ENCODE measurements at regions not wholly inside any gene's neighbourhood (a gene's known extent, or its start where the extent isn't known, plus 50 kb on each side); places are given as distances from the start of the nearest gene placed in this dataset.
"Not testable (repeated sequence)": the region's sequence is repeated elsewhere in the genome, so short reads cannot be mapped to it uniquely, and the experiment has no call there.

DNA sequence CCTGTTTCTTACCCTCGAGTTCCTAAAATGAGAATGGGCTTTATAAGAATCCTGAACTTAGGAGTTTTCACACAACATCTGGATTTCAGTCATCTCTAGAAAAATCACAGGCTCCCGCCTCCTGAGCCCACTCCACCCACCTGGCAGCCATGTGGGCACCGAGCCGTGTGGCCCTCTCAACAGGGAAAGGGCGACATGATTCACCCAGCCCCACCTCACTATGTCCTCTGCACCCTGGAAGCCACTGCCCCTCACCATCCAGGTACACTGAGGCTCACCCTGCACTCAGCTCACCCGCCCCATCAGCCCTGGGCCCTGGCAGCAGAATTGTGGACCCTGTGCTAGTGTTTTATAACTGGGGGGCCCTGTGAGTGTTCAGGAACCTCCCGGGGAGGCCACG is 101.5 kb downstream of the SHANK2 start:
- DNase-seq = no peak

DNA sequence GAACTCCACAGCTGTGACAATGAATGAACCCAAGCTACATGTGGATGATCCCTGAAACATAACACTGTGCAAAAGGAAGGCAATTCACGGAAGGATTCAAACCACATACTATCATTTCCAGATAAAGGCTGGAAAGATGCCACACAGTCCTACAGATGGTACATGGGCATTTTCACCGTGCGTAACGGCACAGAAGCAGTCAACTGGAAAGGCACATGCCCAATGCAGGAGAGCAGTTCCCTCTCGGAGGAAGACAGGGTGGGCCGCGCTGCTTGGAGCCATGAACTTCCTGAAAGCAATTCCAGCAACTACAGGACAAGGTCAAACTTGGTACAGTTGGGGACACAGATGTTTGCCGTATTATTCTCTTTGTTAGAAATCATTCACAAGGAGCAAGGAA is 103.7 kb downstream of the SHANK2 start:
- DNase-seq = no peak

DNA sequence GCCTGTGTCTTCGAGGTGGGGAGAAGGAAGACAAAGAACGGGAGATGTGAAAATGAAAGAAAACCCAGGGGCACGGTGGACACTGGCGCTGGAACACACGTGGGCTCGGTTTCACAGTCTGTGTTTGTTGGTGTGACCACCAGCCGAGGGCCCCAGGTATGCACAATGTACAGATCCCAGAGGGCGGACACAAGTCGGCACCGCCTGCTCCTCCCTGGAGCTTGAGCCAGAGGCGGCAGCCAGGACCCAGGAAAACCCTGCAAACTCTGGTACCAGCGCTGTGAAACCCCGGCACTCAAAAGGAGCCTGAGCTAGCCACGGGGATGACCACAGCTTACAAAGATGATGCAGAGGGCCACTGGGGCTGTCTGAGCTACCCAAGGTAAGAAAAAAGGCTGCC is 105.0 kb downstream of the SHANK2 start:
- no peak for DNase-seq

DNA sequence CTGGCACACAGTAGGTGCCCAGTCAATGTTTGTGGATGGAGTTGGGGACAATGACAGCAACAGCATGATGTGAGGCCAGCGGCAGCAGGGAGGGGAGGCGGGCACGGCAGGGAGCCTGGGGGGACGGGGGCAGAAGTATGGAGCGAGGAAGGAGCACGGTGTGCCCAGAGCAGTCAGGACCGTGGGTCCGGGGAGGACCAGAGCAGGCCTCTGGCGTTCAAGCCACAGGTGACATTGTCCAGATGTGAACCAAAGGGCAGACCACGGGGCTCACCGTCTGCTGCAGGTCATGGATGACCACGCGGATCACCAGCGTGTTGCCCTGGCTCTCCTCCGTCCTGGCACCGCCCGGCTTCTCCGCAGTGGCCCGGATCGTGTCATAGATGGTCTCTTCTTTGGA is 105.5 kb downstream of the SHANK2 start:
- no peak for DNase-seq

DNA sequence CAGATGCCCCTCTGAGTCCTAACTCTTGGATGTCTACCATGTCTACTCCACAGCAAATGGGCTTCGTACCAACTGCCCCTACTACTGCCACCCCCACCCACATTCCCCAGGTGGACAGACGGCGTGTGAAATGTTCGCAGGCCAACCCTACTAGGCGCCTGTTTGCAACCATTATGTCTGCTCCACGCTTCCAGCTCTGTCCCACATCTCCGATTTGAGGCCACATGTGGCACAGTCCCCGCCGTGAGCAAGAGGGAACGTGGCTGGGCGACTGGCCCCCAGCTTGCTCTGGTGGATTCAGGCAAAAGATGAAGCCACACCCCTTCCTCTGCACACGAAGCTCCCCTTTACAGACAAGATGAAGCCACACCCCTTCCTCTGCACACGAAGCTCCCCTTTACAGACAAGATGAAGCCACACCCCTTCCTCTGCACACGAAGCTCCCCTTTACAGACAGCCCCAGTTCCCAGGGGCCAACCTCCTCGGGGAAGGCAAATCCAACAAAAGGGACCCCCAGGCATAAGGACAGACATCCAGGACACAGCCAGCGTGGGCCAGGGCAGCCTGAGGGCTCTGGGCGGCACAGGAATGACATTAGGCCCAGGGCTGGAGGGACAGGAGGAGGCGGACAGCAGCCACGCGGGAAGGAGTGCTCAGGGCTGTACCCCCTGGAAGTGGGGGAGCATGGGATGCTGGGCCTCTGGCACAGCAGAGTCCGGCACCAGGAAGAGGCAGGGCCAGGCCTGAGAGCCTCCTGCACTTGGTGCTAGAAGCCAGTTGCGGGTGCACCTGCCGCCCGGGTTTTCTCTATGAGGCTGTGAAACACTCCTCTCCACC is 106.2 kb downstream of the SHANK2 start:
- DNase-seq = no peak

DNA sequence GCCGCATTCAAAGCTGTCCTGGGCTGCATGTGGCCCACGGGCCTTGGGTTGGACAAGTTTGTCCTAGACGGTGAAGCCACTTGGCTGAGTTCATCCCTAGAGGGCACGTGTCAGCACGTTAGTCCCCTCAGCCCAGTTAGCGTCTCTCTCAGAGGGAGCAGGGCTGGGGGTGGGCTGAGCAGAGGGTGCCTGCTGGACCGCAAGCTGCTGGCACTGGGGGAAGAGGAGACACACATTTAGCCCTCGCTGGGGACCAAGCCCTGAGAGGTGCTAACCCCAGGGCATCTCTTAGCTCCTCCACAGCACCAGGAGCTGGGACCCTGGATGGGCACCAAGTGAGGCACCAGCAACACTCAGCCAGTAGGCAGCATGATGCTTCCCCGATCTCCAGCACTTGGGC is 107.0 kb downstream of the SHANK2 start:
- no peak for DNase-seq

DNA sequence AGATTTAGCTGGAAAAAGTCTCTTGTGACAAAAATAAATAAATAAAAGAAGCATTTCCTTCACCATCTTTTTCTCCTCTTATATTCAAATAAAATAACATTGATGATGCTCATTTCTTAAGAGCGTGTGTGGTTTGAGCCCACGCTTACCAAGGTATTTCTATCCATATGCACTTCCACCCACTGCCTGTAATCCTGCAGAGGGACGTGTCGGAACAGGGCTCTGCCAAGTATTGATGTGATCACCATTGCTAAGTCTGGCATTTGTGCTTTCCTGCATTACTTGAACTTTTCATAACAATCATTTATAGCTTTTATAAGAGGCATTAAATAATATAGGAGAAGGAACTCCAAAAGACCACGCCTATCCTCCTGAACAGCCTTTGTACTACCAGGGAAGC is 107.6 kb downstream of the SHANK2 start:
- no peak for DNase-seq

DNA sequence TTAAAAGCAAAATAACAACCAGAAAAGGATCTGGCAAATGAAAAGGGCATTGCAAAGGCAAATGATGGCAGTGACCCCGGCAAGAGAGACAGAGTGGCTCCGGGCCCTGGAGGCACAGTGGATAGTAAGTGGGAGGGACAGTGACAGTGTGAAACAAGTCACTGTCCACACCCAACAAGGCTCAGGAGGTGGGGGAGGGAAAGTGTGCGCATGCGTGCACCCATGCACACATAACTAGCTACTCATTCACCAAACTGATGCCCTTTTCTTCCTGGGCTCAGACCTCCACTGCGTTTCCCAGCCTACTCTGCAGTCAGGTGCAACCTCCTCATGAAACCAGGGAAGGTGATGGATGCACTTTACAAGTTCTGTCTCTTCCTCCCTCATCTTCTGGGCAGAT is 108.4 kb downstream of the SHANK2 start:
- no peak for DNase-seq

DNA sequence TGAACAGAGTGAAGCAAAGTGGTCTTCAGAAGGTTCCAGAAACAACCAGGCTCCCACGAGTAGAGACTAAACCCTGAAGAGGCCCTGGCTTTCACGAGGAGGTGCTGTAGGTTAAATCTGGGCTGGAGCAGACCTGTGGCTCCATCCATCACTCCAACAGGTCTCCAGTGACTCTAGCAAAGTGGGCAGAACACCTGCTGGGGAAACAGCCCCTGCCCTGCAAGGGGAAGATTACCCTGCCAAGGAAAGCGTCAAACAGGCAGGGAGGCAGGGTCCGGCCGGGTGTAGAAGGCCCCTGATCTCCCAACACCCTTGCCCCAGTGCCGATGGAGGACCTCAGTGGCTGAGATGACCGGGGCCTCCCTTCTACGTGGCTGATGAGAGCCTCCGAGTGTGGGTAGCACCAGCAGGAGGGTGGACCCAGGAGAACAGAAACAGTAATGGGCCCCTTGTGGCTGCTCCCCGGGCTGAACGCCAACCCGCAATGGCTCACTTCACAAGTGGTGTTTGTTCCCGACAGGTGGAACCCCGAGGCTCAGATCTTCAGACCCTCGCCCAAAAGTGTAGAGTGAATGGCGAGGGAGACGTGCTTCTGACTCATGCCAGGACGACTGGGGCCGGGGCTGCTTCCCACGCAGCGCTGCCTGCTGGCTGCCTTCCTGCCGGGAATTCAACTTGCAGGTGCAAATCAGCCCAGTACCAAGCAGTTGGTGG is 112.0 kb downstream of the SHANK2 start:
- no peak for DNase-seq

DNA sequence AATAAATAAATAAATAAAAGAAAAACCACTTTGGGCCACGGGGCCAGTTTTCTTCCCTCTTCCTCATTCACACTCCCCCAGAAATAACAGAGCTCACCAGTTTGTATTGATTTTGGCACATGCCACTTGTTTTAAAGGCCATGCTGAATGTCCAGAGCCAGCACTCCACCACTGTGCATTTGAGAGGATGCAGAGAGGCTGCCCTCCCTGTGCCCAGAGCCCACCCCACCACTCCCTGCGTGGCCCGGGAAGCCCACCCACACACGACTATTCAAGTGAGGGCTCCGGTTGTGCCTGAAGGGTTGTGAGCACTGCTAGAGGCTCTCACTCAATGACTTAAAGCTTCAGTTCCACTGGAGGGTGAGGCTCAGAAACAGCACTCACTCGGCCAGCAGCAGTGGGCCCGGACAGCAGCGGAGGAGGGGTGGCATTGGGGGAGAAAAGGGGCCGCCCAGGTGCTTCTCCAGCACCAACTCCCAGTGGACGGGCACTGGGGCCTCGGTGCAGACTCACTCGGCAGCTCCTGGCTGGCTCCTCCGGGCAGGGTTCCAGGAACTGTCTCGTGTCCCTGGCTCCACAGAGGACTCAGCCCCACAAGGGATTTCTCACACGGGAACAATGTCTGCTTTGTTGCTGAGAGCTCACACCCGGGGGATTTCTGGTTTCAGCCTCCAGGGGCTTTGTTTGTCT is 112.7 kb downstream of the SHANK2 start:
- no peak for DNase-seq

DNA sequence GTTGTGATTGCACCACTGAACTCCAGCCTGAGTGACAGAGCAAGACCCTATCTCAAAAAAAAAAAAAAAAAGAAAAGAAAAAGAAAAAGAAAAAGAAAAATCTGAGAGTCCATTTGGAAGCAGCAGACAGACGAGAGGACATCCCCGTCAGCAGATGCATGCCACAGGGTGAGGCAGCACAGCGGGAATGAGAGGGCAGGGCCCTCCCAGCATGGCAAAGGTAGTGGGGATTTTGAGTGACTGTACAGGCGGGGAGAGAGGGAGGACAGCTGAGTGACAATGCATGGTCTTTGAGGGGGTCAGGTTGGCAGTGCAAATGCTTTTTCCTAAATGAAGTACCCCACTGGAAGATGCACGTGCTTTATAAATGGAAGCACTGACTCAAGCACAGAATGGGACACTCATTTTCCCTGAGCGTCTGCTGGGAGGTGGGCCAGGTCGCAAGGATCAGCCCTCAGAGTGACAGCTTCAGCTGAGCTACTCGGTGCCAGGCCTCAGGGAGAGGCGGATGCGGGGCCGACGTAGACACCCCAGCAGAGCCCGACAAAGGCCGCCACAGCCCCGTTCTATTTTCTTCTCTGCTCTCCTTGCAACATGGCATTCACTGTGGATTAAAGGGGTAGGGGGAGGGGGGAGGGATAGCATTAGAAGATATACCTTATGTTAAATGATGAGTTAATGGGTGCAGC is 113.5 kb downstream of the SHANK2 start:
- DNase-seq = no peak

DNA sequence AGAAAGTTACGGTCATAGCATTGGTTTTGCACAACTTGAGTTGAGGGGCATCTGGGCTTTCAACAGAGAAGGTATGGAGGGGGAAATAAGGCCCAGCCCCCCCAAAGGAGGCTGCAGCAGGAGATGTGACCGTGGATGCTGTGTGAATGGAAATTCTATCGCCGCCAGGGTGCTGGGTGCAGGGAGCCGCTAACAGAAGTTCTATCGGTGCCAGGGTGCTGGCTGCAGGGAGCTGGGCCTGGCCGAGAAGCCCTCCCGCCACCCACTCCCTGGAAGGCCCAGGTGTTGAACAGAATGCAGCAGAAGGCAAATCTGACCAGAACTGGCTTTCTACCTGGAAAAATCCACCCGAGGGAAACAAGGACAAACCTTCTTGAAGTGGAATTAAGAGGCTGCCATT is 115.0 kb downstream of the SHANK2 start:
- DNase-seq = no peak

DNA sequence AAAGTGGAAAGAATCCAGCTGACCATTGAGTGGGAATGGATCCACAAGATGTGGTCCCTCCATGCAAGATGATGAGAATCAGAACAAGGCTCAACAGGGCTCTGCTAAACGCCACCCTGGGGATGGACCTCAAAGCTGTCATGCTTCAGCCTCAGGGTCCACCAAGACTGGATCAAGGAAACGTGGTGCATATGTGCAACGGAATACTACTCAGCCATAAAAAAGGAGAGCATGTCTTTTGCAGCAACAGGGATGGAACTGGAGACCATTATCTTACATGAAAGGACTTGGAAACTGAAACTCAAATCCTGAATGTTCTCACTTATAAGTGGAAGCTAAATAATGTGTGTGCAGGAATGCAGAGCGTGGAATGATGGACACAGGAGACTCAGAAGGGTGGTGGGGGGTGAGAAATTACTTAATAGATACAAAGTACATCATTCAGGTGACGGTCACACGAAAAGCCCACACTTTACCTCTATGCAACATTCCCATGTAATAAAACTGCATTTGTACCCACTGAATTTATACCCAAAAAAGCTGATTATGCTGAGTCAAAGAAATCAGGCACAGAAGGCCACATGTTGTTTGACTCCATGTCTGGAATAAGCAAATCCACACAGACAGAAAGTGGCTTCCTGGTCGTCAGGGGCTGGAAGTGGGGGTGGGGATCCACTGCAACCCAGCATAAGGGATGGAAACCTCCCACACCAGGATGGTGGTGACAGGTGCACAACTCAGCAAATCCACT is 116.1 kb downstream of the SHANK2 start:
- DNase-seq = no peak

DNA sequence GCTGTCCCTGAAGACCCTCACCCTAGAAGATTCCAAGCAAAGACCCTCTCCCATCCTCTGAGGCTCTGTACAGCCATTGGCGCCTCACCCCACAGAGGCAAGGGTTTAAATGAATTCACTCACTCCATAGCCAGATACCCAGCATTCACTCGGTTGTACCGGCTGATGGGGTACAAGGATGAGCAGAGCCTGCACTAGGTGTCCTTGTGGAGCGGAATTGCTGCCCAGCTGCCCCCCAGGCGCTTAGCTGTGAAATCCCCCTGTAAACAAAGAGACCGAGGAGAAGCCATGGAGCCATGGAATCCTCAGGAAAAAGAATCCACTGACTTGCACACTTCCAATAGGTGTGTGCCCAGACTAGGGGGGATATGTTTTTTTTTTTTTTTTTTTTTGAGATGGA is 117.3 kb downstream of the SHANK2 start:
- no peak for DNase-seq

DNA sequence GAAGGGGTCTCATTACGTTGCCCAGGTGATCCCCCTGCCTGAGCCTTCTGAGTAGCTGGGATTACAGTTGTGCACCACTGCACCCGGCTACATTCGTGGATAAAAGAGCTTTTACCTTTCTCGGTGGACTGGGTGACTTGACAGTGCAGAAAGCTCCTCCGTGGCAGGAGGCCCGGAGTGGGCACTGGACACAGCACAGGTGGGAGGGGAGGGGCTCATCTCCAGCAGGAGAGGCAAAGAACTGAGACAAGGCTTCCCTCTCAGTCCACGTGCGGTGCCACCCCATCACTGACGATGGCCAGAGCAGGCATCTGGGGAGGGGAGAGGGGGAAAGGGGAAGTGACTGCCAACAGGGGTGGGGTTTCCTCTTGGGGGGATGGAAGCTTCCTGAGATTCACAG is 118.4 kb downstream of the SHANK2 start:
- DNase-seq = no peak

DNA sequence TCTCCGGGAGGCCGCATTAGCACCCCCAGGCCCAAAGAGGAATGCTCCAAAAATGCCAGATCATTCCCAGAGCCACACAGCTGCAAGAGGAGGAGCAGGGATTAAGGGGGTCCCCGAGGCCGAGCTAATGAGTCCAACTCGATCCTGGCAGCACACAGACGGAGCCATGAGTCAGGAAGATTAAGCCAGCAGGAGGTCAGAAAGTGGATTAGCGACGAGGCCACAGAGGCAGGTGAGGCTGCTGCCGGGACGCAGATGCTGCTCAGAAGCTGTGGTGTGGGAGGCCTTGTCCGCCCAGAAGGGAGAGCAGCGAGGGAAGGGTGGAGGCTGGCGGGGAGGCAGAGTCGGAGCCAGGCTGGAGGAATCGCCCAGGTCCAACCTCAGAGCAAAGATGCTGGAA is 120.5 kb downstream of the SHANK2 start:
- no peak for DNase-seq

DNA sequence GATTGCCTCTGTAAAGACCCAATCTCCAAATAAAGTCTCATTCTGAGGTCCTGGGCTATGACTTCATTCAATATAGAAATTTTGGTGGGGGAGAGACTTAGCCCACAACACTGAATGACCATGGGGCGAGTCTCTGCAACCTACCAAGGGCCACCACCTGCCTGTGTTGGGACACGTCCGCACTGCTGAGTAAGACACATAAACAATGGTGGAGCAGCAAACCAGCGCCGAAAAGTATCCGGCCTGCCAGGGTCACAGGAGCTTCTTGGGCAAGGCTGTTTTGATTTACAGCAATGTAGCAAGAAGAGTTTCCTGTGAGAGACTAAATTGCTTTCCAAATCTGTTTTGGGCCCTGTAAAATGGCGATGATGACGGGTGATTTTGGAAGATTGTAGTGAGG is 122.3 kb downstream of the SHANK2 start:
- DNase-seq = no peak

DNA sequence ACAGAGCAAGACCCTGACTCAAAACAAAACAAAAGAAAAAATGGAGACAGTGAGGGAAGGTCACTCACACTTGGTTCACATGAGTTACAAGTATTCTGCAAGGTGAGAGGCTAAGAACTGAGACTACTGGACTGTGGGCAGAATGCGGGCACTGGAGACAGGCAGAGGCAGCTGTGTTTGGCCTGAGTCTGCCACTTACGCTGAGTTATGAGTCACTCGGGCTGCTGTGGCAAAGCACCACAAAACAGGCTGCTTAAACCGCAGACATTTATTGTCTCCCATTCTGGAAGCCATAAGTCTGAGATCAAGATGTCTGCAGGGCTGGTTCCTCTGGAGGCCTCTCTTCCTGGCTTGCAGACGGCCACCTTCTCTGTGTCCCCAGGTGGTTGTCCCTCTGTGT is 122.8 kb downstream of the SHANK2 start:
- DNase-seq = no peak

DNA sequence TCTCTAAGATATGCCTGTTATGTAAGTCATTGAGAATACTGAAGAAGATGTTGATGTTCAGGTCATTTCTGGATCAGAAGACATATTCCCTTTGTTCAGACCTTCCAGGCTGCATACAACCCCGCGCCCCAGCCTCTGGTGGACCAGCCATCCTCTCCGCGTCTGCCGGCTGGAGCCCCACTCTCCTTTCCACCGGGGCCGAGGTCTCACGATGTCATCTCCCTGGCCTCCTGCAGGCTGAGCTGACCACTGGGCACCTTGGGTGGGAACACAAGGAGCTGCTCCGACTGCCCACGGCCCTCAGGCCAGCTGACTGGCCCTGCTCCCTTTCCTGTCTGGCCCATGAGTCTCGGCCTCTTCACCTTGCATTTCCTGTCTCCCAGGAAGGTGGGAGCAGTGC is 124.6 kb downstream of the SHANK2 start:
- DNase-seq = no peak

DNA sequence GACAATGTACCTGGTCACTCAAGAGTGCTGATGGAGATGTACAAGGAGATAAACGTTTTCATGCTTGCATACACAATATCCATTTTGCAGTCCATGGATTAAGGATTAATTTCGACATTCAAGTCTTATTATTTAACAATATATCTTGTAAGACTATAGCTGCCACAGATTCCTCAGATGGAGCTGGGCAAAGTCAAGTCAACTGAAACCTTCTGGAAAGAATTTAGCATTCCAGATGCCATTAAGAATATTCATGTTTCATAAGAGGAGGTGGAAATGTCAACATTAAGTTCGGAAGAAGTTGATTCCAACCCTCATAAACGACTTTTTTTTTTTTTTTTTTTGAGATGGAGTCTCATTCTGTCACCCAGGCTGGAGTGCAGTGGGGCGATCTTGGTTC is 126.0 kb downstream of the SHANK2 start:
- not testable (repeated sequence) for DNase-seq

DNA sequence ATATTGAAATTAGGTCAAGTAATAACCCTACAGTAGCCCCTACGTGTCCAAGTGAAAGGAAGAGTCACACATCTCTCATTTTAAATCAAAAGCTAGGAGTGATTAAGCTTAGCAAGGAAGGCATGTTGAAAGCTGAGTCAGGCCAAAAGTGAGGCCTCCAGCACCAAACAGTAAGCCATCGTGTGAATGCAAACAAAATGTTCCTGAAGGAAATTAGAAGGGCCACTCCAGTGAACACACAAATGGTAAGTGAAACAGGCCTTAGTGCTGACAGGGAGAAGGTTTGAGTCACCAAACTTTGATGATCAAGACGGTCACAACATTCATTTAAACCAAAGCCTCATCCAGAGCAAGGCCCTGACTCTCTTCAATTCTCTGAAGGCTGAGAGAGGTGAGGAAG is 127.2 kb downstream of the SHANK2 start:
- no peak for DNase-seq

DNA sequence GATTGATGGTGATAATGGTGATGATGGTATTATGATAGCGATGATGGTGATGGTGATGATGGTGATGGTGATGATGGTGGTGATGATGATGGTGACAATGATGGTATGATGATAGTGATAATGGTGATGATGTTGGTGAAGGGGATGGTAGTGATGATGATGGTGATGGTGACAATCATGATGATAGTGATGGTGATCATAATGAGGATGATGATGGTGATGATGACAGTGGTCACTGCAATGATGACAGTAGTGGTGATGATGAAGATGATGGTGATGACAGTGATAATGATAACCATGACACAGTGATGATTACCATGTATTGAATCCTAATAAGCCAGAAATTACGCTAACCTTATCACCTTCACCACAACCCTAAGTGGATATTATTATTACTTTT is 128.2 kb downstream of the SHANK2 start:
- DNase-seq = no peak

DNA sequence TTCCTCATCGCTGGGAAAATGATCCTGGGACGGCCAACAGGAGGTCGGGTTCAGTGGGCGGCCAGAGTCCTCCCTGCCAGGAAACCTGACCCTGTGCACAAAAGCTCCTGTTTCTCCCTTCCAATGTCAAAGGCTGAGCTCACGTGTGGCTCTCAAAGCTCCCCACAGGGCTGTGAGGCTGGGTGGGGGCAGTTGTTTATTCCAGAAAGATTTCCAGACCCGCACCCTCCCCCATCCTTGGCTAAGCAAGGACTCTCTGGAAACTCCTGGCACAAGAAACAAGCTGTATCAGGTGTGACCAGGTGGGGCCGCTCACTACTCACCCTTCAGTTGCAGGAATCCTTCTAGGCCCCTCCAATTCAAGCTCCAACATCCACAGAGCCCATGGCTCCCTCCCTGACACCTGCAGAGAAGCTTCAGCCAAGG is 131.9 kb downstream of the SHANK2 start:
- no peak for DNase-seq

Measured in stimulated activated CD4-positive, alpha-beta T cell treated with anti-CD3 and anti-CD28 coated beads, Interleukin-15, amount 100 ng/mL, for 24 hours (primary cell).